DOHH2 (cell line): ENCODE measurements at regions not wholly inside any gene's neighbourhood (a gene's known extent, or its start where the extent isn't known, plus 50 kb on each side); places are given as distances from the start of the nearest gene placed in this dataset.

Experiments
- H3F3A ChIP-seq: fragments of 200-600 bp; sonication (generic), shearing (Covaris generic); 2 replicates; pipeline ENCODE4 v1.6.0; 2016; ENCODE audit warnings: antibody characterized with exemption, mild to moderate bottlenecking; ENCODE audit not compliant: control insufficient read depth, insufficient read depth
- H3K27ac ChIP-seq: fragments of 200-600 bp; sonication (generic); 2 replicates; pipeline ENCODE4 v1.5.1; 2014; ENCODE audit warnings: low read depth, mild to moderate bottlenecking, low read length, moderate library complexity
- H3K27me3 ChIP-seq: fragments of 200-600 bp; sonication (generic); 2 replicates; pipeline ENCODE4 v1.6.1; 2014; ENCODE audit warnings: mild to moderate bottlenecking, low read length, mixed read lengths; ENCODE audit not compliant: control insufficient read depth
- H3K36me3 ChIP-seq: fragments of 200-600 bp; sonication (generic); 2 replicates; pipeline ENCODE4 v1.6.1; 2014; ENCODE audit warnings: mild to moderate bottlenecking, low read length, moderate library complexity, mixed read lengths; ENCODE audit not compliant: control insufficient read depth
- H3K4me1 ChIP-seq: fragments of 200-600 bp; sonication (generic); 2 replicates; pipeline ENCODE4 v1.6.1; 2014; ENCODE audit warnings: mild to moderate bottlenecking, low read length, mixed read lengths; ENCODE audit not compliant: control insufficient read depth
- H3K4me2 ChIP-seq: fragments of 200-600 bp; sonication (generic); 2 replicates; pipeline ENCODE4 v1.6.0; 2014; ENCODE audit warnings: mild to moderate bottlenecking, low read length, moderate library complexity
- H3K4me3 ChIP-seq: fragments of 200-600 bp; sonication (generic); 2 replicates; pipeline ENCODE4 v1.5.1; 2014; ENCODE audit warnings: mild to moderate bottlenecking, low read length, mixed read lengths
- H3K79me2 ChIP-seq: fragments of 200-600 bp; sonication (generic); 2 replicates; pipeline ENCODE4 v1.6.1; 2014; ENCODE audit warnings: mild to moderate bottlenecking, low read length, mixed read lengths; ENCODE audit not compliant: control insufficient read depth
- H3K9me2 ChIP-seq: fragments of 200-600 bp; sonication (generic); replicated peaks from 2 replicates; pipeline ENCODE4 v1.6.1; 2014; ENCODE audit warnings: mild to moderate bottlenecking, low read length, mixed read lengths; ENCODE audit not compliant: control insufficient read depth
- H3K9me3 ChIP-seq: fragments of 200-600 bp; sonication (generic); 2 replicates; pipeline ENCODE4 v1.6.1; 2014; ENCODE audit warnings: antibody characterized with exemption, low read length, mixed read lengths; ENCODE audit not compliant: control insufficient read depth, insufficient read depth
- H4K20me1 ChIP-seq: fragments of 200-600 bp; sonication (generic); 2 replicates; pipeline ENCODE4 v1.6.0; 2014; ENCODE audit warnings: low read depth, mild to moderate bottlenecking, antibody characterized with exemption, low read length, moderate library complexity; ENCODE audit not compliant: control insufficient read depth, insufficient read depth
- CTCF ChIP-seq: fragments of 200-600 bp; sonication (generic); IDR thresholded peaks from one replicate; pipeline ENCODE4 v1.5.1; 2014; ENCODE audit warnings: antibody characterized with exemption, mild to moderate bottlenecking, low read depth, low read length; ENCODE audit not compliant: poor library complexity, severe bottlenecking
- EZH2phosphoT487 ChIP-seq: fragments of 200-600 bp; sonication (generic); IDR thresholded peaks from 2 replicates; pipeline ENCODE4 v1.6.1; 2017; ENCODE audit warnings: borderline replicate concordance, mild to moderate bottlenecking, antibody characterized with exemption, low read length, moderate library complexity, mixed read lengths

GRCh38 chr17:71846561-71847110, 274.2 kb upstream of the SOX9 start:
- H3K79me2 ChIP-seq = no peaks in the 10 kb centered on the region
- no peak for TF ChIP-seq CTCF
- no peak for TF ChIP-seq EZH2phosphoT487
- no peaks in the 10 kb centered on the region for H3F3A ChIP-seq
- H3K9me2 ChIP-seq = no peaks in the 10 kb centered on the region; the same call in 1 of the 2 replicates
- H3K4me1 ChIP-seq = no peaks in the 10 kb centered on the region
- no peak overlapping the region for H3K4me2 ChIP-seq
- no peaks in the 10 kb centered on the region for H3K9me3 ChIP-seq
- no peaks in the 10 kb centered on the region for H3K36me3 ChIP-seq
- H4K20me1 ChIP-seq = no peaks in the 10 kb centered on the region
- no peak overlapping the region for H3K27ac ChIP-seq
- H3K4me3 ChIP-seq = no peak overlapping the region
- no peaks in the 10 kb centered on the region for H3K27me3 ChIP-seq

DNA sequence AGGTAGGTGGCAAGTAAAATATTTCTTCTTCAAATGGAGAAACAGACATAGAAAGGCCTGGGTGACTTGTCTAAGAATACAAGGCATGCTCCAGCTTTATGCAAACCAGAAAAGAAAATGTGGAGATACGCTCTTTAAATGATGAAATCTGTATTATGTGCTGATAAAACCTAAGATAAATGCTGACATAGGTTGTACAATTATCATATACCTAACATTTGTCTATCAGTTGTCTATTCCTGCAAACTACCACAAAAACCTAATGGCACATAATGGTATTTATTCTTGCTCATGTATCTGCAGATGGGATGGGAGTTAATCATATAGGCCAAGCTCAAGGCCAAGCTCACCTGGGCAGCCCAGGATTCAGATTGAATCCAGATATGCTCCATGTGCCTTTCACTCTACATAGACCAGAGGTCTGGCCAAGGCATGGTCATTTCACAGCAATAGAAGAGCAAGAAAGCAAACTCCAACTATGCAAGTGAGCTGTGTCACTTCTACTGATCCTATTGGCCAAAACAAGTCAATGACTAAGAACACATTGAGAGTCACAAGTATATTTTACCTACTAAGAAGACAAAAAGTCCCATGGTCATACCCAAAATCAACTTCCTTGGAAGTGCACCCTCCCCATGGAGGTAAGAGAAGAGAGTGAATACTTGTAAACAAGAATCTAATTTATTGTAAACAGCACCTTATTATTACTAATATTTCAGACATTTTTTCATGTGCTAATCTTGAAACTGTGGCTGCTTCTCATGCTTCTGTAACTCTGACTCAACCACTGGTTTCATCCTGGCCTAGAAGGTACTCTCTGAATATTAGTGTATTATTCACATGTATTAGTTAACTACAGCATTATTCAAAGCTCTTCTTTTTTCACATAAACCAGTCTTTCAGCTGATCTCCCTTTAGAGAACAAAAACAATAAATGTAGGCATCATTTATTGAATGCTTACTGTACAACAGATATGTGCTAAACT, 270.7 kb upstream of the SOX9 start:
- Histone ChIP-seq H3K9me2 (no peaks in the 10 kb centered on the region; the same call in 1 of the 2 replicates), H3K36me3 (no peaks in the 10 kb centered on the region), H3K4me1 (no peaks in the 10 kb centered on the region), H3F3A (no peaks in the 10 kb centered on the region), H3K4me2 (no peak overlapping the region), H3K27ac (no peak overlapping the region), H3K9me3 (no peaks in the 10 kb centered on the region), H3K4me3 (no peak overlapping the region), H3K79me2 (no peaks in the 10 kb centered on the region), H3K27me3 (no peaks in the 10 kb centered on the region), H4K20me1 (no peaks in the 10 kb centered on the region)
- TF ChIP-seq CTCF = no peak
- TF ChIP-seq EZH2phosphoT487 = no peak

- Histone ChIP-seq H3K4me2 (no peak overlapping the region), H3K4me1 (no peaks in the 10 kb centered on the region), H3F3A (no peaks in the 10 kb centered on the region), H3K27ac (no peak overlapping the region), H3K4me3 (no peak overlapping the region), H3K27me3 (no peaks in the 10 kb centered on the region), H3K9me3 (no peaks in the 10 kb centered on the region), H3K79me2 (no peaks in the 10 kb centered on the region), H3K36me3 (no peaks in the 10 kb centered on the region), H4K20me1 (no peaks in the 10 kb centered on the region), H3K9me2 (no peaks in the 10 kb centered on the region; the same call in 1 of the 2 replicates)
- no peak for TF ChIP-seq EZH2phosphoT487
- TF ChIP-seq CTCF = no peak
Observed at GRCh38 chr17:71850812-71851211, 270.0 kb upstream of the SOX9 start.
